ENCODE measurements at regions not wholly inside any gene's neighbourhood (a gene's known extent, or its start where the extent isn't known, plus 50 kb on each side); places are given as distances from the start of the nearest gene placed in this dataset.
A peak's percentile ranks its signal among the peaks of the same experiment; 100 is the strongest.
"Not testable (repeated sequence)": the region's sequence is repeated elsewhere in the genome, so short reads cannot be mapped to it uniquely, and the experiment has no call there.

GRCh38 chr1:19591482-19592091, 52.5 kb upstream of the NBL1 start:
- DNase-seq = no peak

DNA sequence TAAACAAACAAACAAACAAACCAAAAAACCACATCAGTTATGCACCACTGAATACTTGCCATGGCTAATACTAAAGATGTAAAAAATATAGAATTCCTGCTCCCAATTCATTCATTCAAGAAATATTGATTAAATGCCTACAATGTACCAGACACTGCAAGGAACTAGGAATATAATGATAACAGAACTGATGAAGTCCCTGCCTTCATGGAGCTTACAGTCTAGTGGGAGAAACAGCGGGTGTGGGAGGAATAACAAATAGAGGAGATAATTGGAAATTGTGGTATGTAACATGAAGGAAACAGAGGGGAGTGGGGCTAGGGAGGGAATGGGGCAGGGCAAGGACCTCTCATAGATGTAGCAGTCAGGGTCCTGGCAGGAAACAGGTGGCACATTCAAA, 58.6 kb upstream of the NBL1 start:
- no peak for DNase-seq

- DNase-seq = peak; percentile 68
These were observed 61.8 kb upstream of the NBL1 start for GRCh38 chr1:19582318-19582717.

DNA sequence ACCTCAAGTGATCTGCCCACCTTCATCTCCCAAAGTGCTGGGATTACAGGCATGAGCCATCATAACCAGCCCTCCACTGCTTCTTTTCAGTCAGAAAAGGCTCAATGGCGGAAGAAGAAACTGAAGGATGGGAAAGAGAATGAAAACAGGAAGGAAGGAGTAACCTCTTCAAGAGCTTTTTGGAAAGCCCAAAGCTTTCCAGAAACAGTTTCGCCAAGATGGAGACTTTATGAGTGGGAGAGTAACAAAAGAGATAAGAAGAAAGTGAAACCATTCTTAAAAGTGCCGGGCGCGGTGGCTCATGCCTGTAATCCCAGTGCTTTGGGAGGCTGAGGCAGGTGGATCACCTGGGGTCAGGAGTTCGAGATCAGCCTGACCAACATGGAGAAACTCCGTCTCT, 62.7 kb upstream of the NBL1 start:
- DNase-seq = no peak

DNA sequence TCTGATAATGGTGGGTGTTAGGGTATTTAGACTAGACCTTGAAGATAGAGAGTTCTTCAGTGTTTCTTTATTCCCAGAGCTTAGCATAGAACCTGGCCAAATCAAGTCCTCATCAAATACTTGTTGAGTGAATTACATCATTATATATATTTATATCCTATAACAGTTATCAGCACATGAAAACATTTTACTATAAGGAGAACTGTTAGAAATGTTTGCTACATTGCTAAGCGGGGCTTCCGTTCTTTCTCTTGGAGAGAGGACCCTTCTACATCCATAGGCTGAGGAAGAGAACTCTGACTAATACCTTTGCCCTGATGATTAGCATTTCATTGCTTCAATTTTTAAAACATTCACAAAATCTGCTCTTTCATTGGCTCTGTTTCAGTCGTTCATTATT, 66.5 kb upstream of the NBL1 start:
- no peak for DNase-seq

GRCh38 chr1:19577036-19577435, 67.1 kb upstream of the NBL1 start:
- DNase-seq = no peak

- no peak for DNase-seq
These were observed 74.3 kb upstream of the NBL1 start for GRCh38 chr1:19569786-19570185.

DNA sequence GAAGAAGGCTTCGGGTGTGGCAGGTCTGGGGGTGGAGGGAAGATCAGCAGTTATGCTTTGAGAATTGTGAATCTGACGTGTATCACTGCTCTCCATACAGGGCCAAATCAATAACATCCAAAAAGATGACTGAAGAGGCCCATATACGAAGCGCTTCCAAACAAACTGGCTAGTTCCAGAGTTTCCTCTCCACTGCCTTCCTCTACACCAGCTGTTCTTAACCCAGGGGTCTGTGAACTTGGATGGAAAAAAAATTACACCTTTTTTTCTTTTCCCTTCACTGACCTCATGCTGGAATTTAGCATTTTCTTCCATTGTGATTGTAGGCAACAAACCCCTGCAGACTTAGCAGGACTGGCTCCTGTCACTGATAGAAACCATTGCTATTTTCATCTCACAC, 77.1 kb upstream of the NBL1 start:
- DNase-seq = no peak

DNA sequence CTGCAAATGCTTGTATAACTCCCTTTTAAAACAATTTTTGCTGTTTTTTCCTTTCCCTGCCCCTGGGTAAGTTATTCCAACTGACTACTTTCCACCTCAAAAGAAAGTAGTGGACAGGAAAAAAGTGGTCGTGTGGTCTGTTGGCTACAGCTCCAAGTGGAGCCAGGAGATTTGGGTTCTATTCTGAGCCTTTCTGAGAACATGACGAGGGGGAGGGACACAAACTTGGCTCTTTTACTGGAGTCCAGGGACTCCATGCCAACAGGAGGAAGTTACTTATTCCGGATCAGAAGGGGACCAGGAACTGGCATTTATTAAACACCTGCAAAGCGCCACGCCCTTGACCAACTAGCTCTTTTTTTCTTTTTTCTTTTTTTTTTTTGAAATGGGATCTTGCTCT, 79.0 kb upstream of the CAPZB start:
- DNase-seq = no peak

DNA sequence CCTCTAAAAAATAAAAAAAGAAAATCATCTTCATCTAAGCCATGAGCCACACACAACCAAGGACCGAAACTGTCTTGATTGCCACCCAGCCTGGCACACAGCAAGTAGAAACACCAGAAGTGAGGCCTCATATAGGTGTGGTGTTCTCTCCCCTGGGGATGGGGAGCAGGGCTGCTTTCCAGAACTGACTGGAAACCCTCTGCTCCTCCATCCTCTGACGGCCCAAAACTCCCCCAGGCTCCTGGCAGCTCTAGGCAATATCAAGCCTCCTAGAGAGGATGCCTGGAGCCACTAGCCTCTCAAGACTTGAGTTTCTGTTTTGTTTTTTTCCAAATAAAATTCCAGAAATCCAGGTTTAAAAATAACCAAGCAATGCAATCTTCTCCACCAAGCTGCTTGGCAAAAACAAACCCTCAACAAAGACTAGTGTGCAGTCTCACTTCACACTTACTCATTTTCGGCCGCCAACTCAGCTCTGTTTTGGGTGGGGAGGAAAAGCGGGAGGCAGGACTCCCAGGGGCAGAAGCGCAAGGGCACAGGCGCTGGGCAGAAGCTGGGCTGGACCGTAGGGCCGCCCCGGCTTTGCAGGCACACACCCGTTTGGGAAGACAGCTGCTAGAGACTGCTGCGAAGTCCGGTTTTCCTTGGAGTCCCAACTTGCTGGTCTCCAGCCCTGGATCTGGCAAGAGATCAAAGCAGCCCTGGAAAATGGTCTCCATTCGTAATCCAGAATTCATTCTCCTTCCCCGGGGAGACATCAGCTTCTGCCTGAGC, 78.2 kb upstream of the CAPZB start:
- no peak for DNase-seq

- no peak for DNase-seq
These were observed 77.5 kb upstream of the CAPZB start for GRCh38 chr1:19562847-19563246.

GRCh38 chr1:19560480-19560879, 75.1 kb upstream of the CAPZB start:
- DNase-seq = no peak

GRCh38 chr1:19559641-19560040, 74.3 kb upstream of the CAPZB start:
- no peak for DNase-seq

DNA sequence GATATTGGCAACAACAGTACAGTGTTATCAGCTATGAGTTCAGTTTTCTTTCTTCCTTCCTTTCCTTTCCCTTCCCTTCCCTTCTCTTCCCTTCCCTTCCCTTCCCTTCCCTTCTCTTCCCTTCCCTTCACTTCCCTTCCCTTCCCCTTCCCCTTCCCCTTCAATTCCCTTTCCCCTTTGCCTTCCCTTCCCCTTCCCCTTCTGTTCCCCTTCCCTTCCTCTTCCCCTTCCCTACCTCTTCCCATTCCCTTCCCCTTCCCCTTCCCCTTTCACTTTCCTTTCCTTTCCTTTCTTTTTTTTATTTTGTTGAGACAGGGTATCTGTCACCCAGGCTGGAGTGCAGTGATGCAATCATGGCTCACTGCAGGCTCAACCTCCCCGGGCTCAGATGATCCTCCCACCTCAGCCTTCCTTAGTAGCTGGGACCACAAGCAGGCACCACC, 72.3 kb upstream of the CAPZB start:
- no peak for DNase-seq

GRCh38 chr1:19554090-19554489, 68.8 kb upstream of the CAPZB start:
- no peak for DNase-seq

DNA sequence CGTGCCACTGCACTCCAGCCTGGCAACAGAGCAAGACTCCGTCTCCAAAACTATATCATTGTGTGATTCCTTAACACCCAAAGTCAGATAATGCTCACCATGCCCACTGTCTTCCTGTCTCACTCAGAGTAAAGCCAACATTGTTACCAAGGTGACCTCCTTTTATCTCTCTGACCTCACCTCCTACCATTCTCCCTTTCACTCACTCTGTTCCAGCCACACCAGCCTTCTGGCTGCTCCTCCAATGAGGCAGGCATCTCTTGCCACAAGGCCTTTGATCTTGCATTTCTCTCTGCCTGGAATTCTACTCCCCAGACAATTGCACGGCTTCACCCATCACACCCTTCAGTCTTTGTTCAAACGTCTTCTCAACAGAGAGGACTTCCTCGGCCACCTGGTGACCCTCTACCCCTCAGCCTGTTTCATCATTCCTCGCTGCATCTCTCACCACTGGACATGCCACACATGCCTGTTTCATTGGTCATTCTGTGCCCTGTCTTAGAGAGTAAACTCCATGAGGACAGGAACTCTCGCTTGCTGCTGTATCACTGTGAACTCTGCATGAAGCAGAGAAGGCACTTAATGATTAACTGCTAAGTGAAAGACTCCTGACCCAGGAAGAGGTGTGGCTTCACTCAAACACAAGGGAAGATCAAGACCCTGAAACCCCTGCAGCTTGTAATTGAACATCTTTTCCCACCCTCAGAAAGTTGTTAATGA, 67.1 kb upstream of the CAPZB start:
- DNase-seq = no peak

- not testable (repeated sequence) for DNase-seq
These were observed 66.5 kb upstream of the CAPZB start for GRCh38 chr1:19551837-19552236.

- DNase-seq = not testable (repeated sequence)
These were observed 65.1 kb upstream of the CAPZB start for GRCh38 chr1:19550437-19550836.

- DNase-seq = no peak
These were observed 62.5 kb upstream of the CAPZB start for GRCh38 chr1:19547814-19548213.

DNA sequence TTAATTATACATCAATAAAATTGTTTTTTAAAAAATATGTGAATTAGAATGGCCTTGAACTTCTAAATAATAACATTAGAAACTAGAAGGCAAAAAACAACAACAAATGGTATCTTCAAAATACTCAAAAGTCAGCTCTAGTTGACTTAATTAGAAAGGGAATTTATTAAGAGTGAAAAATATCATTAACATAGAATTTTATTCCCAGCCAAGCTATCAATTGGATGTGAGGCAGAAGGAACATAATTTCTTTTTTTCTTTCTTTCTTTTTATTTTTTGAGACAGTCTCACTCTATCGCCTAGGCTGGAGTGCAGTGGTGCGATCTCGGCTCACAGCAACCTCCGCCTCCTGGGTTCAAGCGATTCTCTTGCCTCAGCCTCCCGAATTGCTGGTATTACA, 51.2 kb upstream of the CAPZB start:
- no peak for DNase-seq

DNA sequence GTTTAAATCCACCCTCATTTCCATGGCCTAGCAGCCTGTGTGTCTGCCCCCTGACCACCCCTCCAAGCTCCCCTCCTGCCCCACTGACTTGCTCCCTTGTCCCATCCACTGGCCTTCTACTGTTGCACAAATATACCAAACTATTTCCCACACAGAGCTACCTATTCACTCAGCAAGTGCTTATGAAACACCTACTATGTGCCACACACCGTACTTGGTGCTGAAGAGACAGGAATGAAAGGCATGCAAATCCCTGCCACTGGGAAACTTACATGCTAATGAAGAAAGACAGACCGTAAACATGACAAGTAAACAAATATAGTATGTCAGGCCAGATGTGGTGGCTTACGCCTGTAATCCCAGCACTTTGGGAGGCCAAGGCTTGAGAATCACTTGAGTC, 49.9 kb upstream of the CAPZB start:
- DNase-seq = no peak

Data from stimulated activated naive CD4-positive, alpha-beta T cell treated with Interleukin-2 at 50 U/mL for 16 hours (primary cell).